ENCODE measurements at regions not wholly inside any gene's neighbourhood (a gene's known extent, or its start where the extent isn't known, plus 50 kb on each side); places are given as distances from the start of the nearest gene placed in this dataset.

DNA sequence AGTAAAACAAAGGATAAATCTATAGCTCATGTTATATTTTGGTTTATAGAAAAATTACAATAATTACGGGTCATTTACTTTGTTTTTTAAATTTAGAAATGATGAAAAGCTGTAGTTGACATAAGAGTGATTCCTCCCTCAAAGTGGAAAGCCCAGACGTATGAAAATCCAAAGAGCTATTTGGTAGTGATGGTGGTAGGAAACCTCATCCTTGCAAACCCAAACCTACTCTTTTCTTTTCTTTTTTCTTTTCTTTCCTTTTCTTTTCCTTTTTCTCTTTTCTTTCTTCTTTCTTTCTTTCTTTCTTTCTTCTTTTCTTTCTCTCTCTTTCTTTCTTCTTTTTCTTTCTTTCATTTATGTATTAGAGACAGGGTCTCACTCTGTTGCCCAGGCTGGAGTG lies 190.3 kb upstream of the RASSF8 start:
- TF ChIP-seq EZH2phosphoT487 (IDR thresholded peaks at IDR 0.05; ENCODE audit: borderline replicate concordance, low read length) = no peak
- TF ChIP-seq, protein P1, sequence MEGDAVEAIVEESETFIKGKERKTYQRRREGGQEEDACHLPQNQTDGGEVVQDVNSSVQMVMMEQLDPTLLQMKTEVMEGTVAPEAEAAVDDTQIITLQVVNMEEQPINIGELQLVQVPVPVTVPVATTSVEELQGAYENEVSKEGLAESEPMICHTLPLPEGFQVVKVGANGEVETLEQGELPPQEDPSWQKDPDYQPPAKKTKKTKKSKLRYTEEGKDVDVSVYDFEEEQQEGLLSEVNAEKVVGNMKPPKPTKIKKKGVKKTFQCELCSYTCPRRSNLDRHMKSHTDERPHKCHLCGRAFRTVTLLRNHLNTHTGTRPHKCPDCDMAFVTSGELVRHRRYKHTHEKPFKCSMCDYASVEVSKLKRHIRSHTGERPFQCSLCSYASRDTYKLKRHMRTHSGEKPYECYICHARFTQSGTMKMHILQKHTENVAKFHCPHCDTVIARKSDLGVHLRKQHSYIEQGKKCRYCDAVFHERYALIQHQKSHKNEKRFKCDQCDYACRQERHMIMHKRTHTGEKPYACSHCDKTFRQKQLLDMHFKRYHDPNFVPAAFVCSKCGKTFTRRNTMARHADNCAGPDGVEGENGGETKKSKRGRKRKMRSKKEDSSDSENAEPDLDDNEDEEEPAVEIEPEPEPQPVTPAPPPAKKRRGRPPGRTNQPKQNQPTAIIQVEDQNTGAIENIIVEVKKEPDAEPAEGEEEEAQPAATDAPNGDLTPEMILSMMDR (conservative IDR thresholded peaks at IDR 0.05; ENCODE audit: low read depth, low read length) = no peak
